ENCODE measurements at regions not wholly inside any gene's neighbourhood (a gene's known extent, or its start where the extent isn't known, plus 50 kb on each side); places are given as distances from the start of the nearest gene placed in this dataset.

- TF ChIP-seq ZNF274 (IDR thresholded peaks at IDR 0.05; ENCODE audit: low read depth, low read length) (no peak), YY1 (IDR thresholded peaks at IDR 0.05; ENCODE audit: insufficient read depth, insufficient read length) (no peak), SUZ12 (IDR thresholded peaks at IDR 0.05; ENCODE audit: extremely low read depth, insufficient read depth, insufficient read length) (no peak)
These were observed 154.4 kb downstream of the GALR1 start for GRCh38 chr18:77403969-77404535.
